OCI-LY3 (cell line): ENCODE measurements at regions not wholly inside any gene's neighbourhood (a gene's known extent, or its start where the extent isn't known, plus 50 kb on each side); places are given as distances from the start of the nearest gene placed in this dataset.

ENCODE experiments used
- CTCF ChIP-seq: fragments of 200-600, 300-600 bp; sonication (generic); IDR thresholded peaks from 2 replicates; pipeline ENCODE4 v1.5.1; 2014; ENCODE audit warnings: antibody characterized with exemption, low read length, low read depth
- EZH2phosphoT487 ChIP-seq: fragments of 200-600 bp; shearing (Covaris generic); IDR thresholded peaks from 2 replicates; pipeline ENCODE4 v1.6.1; 2018; ENCODE audit warnings: antibody characterized with exemption, mixed run types, low read depth

DNA sequence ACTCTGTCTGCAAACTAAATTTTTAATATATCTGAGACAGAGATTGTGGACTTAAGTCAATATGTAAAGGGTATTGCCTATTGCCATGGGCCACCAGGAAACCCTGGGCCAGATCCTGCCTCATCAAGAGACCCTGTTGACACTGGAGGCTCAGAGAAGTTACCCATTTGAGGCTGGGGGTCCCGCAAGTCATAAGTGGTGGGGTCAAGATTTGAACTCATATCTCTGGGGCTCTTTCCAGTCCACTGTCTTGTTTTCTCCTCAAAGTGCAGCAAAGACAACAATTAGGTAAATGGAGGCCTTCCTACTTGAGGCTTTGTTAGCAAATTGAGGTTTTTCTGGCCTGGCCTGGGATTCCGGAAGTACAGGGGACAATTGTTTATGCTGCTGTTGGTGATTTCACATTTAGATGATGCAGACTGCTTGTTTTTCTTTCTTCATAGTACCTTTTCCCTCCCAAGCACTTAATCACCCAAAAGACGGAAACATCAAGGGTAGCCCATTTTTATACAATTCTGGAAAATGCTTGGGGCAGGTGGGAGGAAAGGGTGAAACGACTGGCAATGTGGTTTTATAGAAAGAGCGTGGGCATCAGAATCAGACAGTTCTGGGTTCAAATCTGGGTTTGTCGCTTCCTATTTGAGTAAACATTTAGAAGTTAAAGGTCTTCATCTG lies 160.0 kb downstream of the SMIM20 start:
- no peak for TF ChIP-seq CTCF
- no peak for TF ChIP-seq EZH2phosphoT487
